NB4 (cell line): ENCODE measurements at regions not wholly inside any gene's neighbourhood (a gene's known extent, or its start where the extent isn't known, plus 50 kb on each side); places are given as distances from the start of the nearest gene placed in this dataset.

Experiments used
- CTCF ChIP-seq: IDR thresholded peaks from one replicate; pipeline ENCODE4 v1.5.1; 2012; ENCODE audit warnings: low read depth, low read length
- MAX ChIP-seq: IDR thresholded peaks from 2 replicates; pipeline ENCODE4 v1.6.1; 2011; ENCODE audit warnings: low read depth, low read length
- MYC ChIP-seq: IDR thresholded peaks from 2 replicates; pipeline ENCODE4 v1.6.1; 2011; ENCODE audit warnings: low read depth, low read length

DNA sequence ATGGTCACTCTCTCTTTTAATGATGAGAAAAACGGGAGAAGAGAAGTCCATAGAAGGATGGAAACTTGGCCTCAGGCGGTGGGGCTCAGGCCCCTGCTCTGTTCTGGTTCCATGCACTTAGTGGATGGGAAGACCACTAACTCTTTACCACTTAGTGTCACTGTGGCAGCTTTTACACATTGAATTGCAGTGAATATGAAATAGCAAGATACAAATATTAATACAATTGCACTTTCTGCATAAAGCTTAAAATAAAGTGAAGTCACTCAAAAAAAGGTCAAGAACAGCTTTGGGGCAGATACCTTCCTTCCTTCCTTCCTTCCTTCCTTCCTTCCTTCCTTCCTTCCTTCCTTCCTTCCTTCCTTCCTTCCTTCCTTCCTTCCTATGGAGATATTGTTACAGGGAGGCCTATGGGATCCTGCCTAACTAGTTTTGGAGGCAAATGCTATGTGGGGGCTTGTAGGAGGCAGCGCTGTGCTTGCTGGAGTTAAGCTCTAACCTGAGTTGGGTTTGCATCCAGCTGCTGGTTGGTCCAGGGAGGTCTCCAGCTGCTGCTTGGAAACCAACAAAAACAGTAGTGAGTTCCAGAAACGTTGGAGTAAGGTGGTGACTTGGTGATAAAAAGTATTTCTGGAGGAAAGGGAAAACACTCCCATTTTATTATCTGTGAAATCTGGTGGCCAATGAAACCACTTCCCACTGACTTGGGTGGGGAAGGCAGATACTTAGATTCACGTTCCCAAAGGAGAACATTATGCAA lies 62.3 kb upstream of the NKX2-2 start:
- TF ChIP-seq CTCF, result no peak
- no peak for TF ChIP-seq MAX
- TF ChIP-seq MYC, result no peak
